Right lobe of liver (tissue), 6 donors: ENCODE measurements at regions not wholly inside any gene's neighbourhood (a gene's known extent, or its start where the extent isn't known, plus 50 kb on each side); places are given as distances from the start of the nearest gene placed in this dataset.

Experiments used
- ATAC-seq, 4 donors: fragments of 200-7000 bp; cut with Tn5 transposase; one replicate each; pipeline ENCODE4 v1.9.1; 2020; ENCODE audit warnings: mild to moderate bottlenecking in 4 of 4, moderate library complexity in 4 of 4
- DNase-seq, 3 donors: peaks; one replicate each; pipeline ENCODE4 v3.0.0-alpha.2; 2020
- H3K27ac ChIP-seq, 3 donors: fragments of 200-600 bp; one replicate each; pipeline ENCODE4 v1.8.0; 2022
- H3K27me3 ChIP-seq, 2 donors: fragments of 200-600 bp; one replicate each; pipeline ENCODE4 v1.8.0; 2022
- H3K36me3 ChIP-seq, 4 donors: fragments of 200-600 bp; sonication (generic) in 1 of 4; one replicate each; pipeline versions ENCODE4 v1.5.1 to v1.8.0; 2017 to 2022; ENCODE audit warnings: control low read depth in 1 of 4
- H3K4me1 ChIP-seq, 4 donors: fragments of 200-600 bp; sonication (generic) in 1 of 4; one replicate each; pipeline versions ENCODE4 v1.5.1 to v1.8.0; 2017 to 2022; ENCODE audit warnings: control low read depth in 1 of 4
- H3K4me3 ChIP-seq, 3 donors: fragments of 200-600 bp; one replicate each; pipeline ENCODE4 v1.8.0; 2022
- H3K9me3 ChIP-seq, 4 donors: fragments of 200-600 bp; sonication (generic) in 1 of 4; one replicate each; pipeline versions ENCODE4 v1.5.1 to v1.8.0; 2017 to 2022; ENCODE audit warnings: control low read depth in 1 of 4
- CTCF ChIP-seq, 4 donors: fragments of 200-600 bp in 3 of 4; fragments of 450-650 bp in 1 of 4; IDR thresholded peaks; one replicate each; pipeline versions ENCODE4 v1.5.1 to v1.8.0; 2016 to 2022; ENCODE audit warnings: antibody characterized with exemption in 4 of 4, mild to moderate bottlenecking in 2 of 4
- POLR2A ChIP-seq: fragments of 450-650 bp; IDR thresholded peaks from one replicate; pipeline ENCODE4 v1.6.1; 2017; ENCODE audit warnings: antibody characterized with exemption, mild to moderate bottlenecking
- WGBS: methylation state at CpG from one replicate; pipeline ENCODE4 v1.1.6; 2018; ENCODE audit warnings: low coverage, low lambda C conversion rate; ENCODE audit not compliant: insufficient coverage; ENCODE audit errors: missing lambda C conversion rate; 5-methylcytosine and 5-hydroxymethylcytosine counted together
- intact Hi-C, 2 donors: fragments of 100-400 bp; cut with DNase I; formaldehyde crosslinking; loops; one replicate each; pipeline versions ENCODE4 v1.11.2 to v1.14.1; 2022
- donor health status: DM: no; HTN: yes; CAD: no.
- donor health status: DM: no; HTN: no; CAD: no.
- donor health status: DM: no; HTN: no; CAD: no.
- donor health status: DM: no; HTN: yes; CAD: no.
- donor health status: DM: no; HTN: yes; CAD: no.

DNA sequence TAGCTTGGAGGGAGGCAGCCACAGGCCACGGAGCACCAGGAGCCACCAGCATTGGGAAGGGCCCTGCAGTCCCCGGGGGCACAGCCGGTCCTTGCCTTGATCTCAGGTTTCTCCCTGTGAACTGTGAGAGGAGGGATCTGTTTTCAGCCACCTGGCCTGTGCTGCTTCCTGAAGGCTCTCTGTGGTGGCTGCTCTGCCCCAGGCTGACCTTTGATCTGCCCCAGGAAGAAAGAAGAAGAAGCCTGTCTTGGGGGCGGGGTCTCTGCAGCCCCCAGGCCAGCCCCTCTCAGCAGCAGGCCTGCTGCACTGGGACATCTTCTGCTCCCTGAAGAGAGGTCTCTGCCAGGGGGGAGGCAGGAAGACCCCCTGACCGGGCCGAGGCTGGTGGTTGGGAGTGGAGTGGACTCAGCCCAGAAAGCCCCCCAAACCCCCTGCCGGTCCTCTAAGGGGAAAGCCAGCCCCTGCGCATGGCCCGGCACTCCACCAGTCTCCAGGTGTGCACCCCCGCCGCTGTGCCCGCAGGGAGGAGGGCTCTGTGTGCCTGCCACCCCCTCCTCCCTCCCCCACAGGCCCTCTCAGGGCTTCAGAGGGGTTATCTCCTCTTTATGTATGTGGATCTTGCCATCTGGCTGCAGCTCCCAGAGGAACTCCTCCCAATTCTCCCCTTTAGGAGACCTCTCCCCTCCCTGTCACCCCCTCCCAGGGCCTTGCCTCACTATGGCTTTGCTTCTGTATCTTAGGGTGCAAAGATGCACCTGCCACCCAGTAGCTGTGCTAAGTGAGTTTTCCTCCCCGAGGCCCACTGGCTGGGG, 675.3 kb downstream of the BRD1 start:
- no peak for DNase-seq
- intact Hi-C loops, result no loop called here
- WGBS, result 13% methylated on average over 2 of the region's 13 CpGs
- no peak overlapping the region for H3K4me3 ChIP-seq
- no peaks in the 10 kb centered on the region for H3K27me3 ChIP-seq
- no peak for ATAC-seq
- TF ChIP-seq CTCF (IDR thresholded peaks at IDR 0.05) (no peak), POLR2A (no peak)
- no peak overlapping the region for H3K27ac ChIP-seq
- no peaks in the 10 kb centered on the region for H3K9me3 ChIP-seq
- no peaks in the 10 kb centered on the region for H3K36me3 ChIP-seq
- H3K4me1 ChIP-seq, result no peaks in the 10 kb centered on the region

- ATAC-seq (no peak), DNase-seq (no peak)
- H3K4me3 ChIP-seq, result no peak overlapping the region
- H3K27me3 ChIP-seq, result no peaks in the 10 kb centered on the region
- no peaks in the 10 kb centered on the region for H3K4me1 ChIP-seq
- intact Hi-C loops, result no loop called here
- H3K36me3 ChIP-seq, result no peaks in the 10 kb centered on the region
- no peak overlapping the region for H3K27ac ChIP-seq
- no peaks in the 10 kb centered on the region for H3K9me3 ChIP-seq
- TF ChIP-seq CTCF (IDR thresholded peaks at IDR 0.05), result no peak
- 65% methylated on average over 7 of the region's 24 CpGs for WGBS
Observed at GRCh38 chr22:49151256-49152126, 676.2 kb downstream of the BRD1 start.

DNA sequence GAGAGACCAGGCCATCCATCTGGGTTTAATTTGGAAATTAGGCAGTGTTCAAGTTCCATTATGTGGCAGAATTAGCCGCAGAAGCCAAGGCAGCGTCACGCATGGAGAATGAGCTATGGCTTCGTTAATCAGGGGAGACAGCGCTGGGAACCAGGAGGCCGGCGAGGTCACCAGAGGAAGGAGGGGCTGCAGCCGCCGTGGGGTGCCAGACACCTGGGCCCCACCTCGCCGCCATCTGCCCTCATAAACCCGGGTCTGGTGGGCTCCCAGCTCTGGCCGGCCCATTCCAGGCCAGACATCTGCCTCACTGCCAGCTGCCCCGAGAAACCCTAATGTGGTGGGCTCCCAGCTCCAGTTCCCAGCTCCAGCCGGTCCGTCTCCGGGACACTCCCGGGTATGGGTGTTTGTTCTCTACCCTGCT, 676.9 kb downstream of the BRD1 start:
- ATAC-seq (no peak), DNase-seq (no peak)
- no peaks in the 10 kb centered on the region for H3K4me1 ChIP-seq
- TF ChIP-seq CTCF (IDR thresholded peaks at IDR 0.05) (no peak), POLR2A (no peak)
- no peaks in the 10 kb centered on the region for H3K27me3 ChIP-seq
- no peak overlapping the region for H3K4me3 ChIP-seq
- H3K36me3 ChIP-seq, result no peaks in the 10 kb centered on the region
- intact Hi-C loops, result no loop called here
- no CpG with 5 or more reads among the region's 18 CpGs for WGBS
- H3K9me3 ChIP-seq, result no peaks in the 10 kb centered on the region
- no peak overlapping the region for H3K27ac ChIP-seq

GRCh38 chr22:49149721-49150608, 677.7 kb downstream of the BRD1 start:
- intact Hi-C loops, result no loop called here
- no peak for TF ChIP-seq CTCF (IDR thresholded peaks at IDR 0.05)
- no peak for TF ChIP-seq POLR2A
- no peak overlapping the region for H3K4me3 ChIP-seq
- no peaks in the 10 kb centered on the region for H3K27me3 ChIP-seq
- DNase-seq (no peak), ATAC-seq (peak in 1 of 4 donors; percentile 5)
- H3K9me3 ChIP-seq, result no peaks in the 10 kb centered on the region
- H3K4me1 ChIP-seq, result no peaks in the 10 kb centered on the region
- H3K27ac ChIP-seq, result no peak overlapping the region
- 60% methylated on average over 1 of the region's 18 CpGs for WGBS
- no peaks in the 10 kb centered on the region for H3K36me3 ChIP-seq
